ENCODE measurements at regions not wholly inside any gene's neighbourhood (a gene's known extent, or its start where the extent isn't known, plus 50 kb on each side); places are given as distances from the start of the nearest gene placed in this dataset.
A peak's percentile ranks its signal among the peaks of the same experiment; 100 is the strongest.
"Not testable (repeated sequence)": the region's sequence is repeated elsewhere in the genome, so short reads cannot be mapped to it uniquely, and the experiment has no call there.

DNA sequence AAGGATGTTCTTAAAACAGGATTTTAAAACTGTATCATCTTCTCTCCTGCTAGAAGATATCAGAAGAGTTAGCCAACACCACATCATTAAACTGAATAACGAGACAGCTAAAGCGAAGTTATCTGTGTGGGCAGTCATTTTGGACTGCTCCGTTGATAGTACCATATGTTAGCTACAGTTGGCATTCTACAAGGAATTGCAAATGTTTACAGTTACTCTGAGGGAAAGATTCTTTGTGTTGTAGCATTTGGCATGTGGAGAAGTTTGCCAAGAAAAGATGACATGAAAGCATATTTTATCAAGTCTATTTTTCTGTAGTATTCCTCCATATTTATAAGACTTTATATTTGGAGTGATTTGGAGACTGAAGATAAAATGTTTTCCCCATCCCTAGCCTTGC, 464.4 kb upstream of the POM121L12 start:
- Mint-ChIP-seq H3K36me3 (ENCODE audit: low read depth) (no peaks in the 10 kb centered on the region), H3K9me3 (no peaks in the 10 kb centered on the region), H3K4me3 (no peak overlapping the region), H3K27ac (no peak overlapping the region), H3K27me3 (ENCODE audit: low read depth) (no peaks in the 10 kb centered on the region), H3K4me1 (peaks cover 4% of the 10 kb centered on the region)
- TF ChIP-seq, protein P1, sequence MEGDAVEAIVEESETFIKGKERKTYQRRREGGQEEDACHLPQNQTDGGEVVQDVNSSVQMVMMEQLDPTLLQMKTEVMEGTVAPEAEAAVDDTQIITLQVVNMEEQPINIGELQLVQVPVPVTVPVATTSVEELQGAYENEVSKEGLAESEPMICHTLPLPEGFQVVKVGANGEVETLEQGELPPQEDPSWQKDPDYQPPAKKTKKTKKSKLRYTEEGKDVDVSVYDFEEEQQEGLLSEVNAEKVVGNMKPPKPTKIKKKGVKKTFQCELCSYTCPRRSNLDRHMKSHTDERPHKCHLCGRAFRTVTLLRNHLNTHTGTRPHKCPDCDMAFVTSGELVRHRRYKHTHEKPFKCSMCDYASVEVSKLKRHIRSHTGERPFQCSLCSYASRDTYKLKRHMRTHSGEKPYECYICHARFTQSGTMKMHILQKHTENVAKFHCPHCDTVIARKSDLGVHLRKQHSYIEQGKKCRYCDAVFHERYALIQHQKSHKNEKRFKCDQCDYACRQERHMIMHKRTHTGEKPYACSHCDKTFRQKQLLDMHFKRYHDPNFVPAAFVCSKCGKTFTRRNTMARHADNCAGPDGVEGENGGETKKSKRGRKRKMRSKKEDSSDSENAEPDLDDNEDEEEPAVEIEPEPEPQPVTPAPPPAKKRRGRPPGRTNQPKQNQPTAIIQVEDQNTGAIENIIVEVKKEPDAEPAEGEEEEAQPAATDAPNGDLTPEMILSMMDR (IDR thresholded peaks at IDR 0.05; ENCODE audit: unreplicated experiment in 3 of 3) = no peak

DNA sequence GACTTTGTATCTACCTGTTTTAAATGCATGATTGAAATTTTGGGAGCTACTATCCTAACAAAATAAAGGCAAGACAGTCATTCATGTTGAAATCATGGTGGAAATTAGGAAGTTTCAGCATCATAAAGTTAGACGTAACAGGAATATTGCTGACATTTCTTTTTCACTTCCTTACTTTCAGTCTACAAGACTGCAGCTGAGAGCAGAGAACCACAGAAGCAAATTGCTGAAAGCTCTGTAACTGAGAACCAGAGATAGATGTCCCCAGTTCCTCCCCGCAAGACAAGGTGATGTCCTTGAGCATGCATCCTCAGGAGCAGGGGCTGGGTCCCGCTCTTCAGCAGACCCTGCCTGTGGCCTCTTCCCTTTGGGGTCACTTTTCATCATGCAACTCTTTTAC, 466.3 kb upstream of the POM121L12 start:
- peaks cover 4% of the 10 kb centered on the region for H3K4me1 Mint-ChIP-seq
- H3K27me3 Mint-ChIP-seq (ENCODE audit: low read depth) = no peaks in the 10 kb centered on the region
- no peak overlapping the region for H3K4me3 Mint-ChIP-seq
- H3K27ac Mint-ChIP-seq = no peak overlapping the region
- no peaks in the 10 kb centered on the region for H3K36me3 Mint-ChIP-seq (ENCODE audit: low read depth)
- TF ChIP-seq, protein P1 (IDR thresholded peaks at IDR 0.05; ENCODE audit: unreplicated experiment in 3 of 3) = no peak
- no peaks in the 10 kb centered on the region for H3K9me3 Mint-ChIP-seq

DNA sequence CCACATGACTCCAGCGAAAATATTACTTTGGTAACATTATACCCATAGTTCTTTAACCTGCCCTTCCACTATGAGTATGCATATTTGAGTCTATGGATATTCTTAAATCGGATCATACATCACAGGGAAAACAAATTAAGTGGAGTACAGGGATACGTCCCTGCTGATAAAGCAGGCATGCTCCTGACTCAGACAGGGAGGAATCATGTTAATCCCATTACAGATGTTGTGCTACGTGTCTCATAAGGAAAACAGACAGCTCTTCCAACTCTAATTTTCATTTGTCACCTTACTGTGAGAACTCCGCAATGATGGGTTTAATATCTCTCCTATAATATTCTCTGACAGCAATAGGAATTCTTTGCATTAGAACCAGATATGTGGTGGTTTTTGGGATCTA, 469.5 kb upstream of the POM121L12 start:
- Mint-ChIP-seq H3K4me3 (no peak overlapping the region), H3K9me3 (no peaks in the 10 kb centered on the region)
- TF ChIP-seq, protein P1 (IDR thresholded peaks at IDR 0.05; ENCODE audit: unreplicated experiment in 3 of 3) = no peak

DNA sequence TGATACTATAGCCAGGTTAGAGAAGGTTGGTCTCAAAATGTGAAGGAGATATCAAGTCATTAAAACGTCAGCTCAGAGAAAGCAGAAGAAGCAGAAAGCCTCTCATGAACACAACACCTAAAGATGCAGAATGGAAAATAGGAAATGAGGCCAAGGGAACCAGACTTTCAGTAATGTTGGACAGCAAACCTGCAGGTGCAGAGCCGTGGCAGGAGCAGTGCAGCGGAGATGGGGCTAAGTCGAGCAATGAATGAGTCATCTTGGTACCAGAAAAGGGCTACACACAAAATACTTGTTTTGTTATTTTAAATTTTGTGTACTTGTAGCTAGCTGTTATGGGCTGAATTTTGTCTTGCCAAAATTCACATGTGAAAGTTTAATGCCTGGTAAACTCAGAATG, 479.6 kb upstream of the POM121L12 start:
- Mint-ChIP-seq H3K4me1 (no peaks in the 10 kb centered on the region), H3K27me3 (ENCODE audit: low read depth) (no peaks in the 10 kb centered on the region), H3K27ac (no peak overlapping the region), H3K36me3 (ENCODE audit: low read depth) (no peaks in the 10 kb centered on the region), H3K9me3 (no peaks in the 10 kb centered on the region), H3K4me3 (no peak overlapping the region)
- TF ChIP-seq, protein P1 (IDR thresholded peaks at IDR 0.05; ENCODE audit: unreplicated experiment in 3 of 3) = no peak

More for the DNA sequence above, 469.5 kb upstream of the POM121L12 start:
- peaks cover 4% of the 10 kb centered on the region for H3K4me1 Mint-ChIP-seq
- H3K27ac Mint-ChIP-seq = peak overlapping the region in 1 of 3 experiments; percentile 36
- no peaks in the 10 kb centered on the region for H3K36me3 Mint-ChIP-seq (ENCODE audit: low read depth)
- no peaks in the 10 kb centered on the region for H3K27me3 Mint-ChIP-seq (ENCODE audit: low read depth)

DNA sequence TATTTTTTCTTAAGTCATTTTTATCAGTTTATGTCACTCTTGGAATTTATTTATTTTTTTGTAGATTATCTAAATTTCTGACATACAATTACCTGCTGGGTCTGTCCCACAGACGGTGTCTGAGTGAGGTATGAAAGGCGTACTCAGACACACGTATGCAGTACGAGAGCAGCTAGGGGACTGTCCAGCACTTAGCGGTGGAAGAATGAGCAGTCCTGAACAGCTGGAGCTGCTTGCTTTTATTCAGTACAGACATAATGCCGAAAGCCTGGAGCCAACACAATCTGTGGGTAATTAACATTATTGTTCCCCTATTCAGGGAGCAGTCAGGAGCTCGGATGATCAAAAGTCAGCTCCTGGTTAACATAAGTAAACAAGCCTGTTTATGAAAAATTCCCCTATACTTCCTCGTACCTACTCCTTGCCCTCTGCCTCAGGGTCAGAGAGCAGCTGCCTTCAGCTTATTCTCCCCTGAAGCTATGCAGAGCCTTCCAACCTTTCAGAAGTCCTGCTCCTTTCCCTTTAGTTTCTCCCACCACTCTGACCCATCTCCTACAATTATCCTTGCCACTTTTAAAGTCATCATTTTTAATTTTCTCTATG, 488.0 kb upstream of the POM121L12 start:
- Mint-ChIP-seq H3K9me3 (no peaks in the 10 kb centered on the region), H3K36me3 (ENCODE audit: low read depth) (no peaks in the 10 kb centered on the region), H3K4me3 (no peak overlapping the region), H3K27ac (no peak overlapping the region), H3K4me1 (no peaks in the 10 kb centered on the region), H3K27me3 (ENCODE audit: low read depth) (no peaks in the 10 kb centered on the region)
- TF ChIP-seq, protein P1 (IDR thresholded peaks at IDR 0.05; ENCODE audit: unreplicated experiment in 3 of 3) = no peak

DNA sequence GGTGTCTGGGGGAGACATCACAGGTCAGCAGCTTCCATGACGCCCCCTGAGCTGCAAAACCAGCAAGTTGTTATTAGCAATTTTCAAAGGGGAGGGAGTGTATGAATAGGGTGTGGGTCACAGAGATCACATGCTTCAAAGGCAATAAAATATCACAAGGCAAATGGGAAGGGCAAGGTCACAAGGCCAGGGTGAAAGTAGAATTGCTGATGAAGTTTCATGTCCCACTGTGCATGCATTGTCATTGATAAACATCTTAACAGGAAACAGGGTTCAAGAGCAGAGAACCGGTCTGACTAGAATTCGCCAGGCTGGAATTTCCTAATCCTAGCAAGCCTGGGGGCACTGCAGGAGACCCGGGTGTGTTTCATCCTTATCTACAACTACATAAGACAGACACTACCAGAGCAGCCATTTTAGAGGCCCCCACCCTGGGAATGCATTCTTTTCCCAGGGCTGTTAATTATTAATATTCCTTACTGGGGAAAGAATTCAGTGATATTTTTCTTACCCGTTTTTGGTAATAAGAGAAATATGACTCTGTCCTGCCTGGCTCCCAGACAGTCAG, 494.2 kb upstream of the POM121L12 start:
- H3K27ac Mint-ChIP-seq; H3K27me3 Mint-ChIP-seq (ENCODE audit: low read depth); H3K4me1 Mint-ChIP-seq; H3K9me3 Mint-ChIP-seq; H3K36me3 Mint-ChIP-seq (ENCODE audit: low read depth); H3K4me3 Mint-ChIP-seq: not testable (repeated sequence)
